ENCODE measurements at regions not wholly inside any gene's neighbourhood (a gene's known extent, or its start where the extent isn't known, plus 50 kb on each side); places are given as distances from the start of the nearest gene placed in this dataset.
"Not testable (repeated sequence)": the region's sequence is repeated elsewhere in the genome, so short reads cannot be mapped to it uniquely, and the experiment has no call there.

DNA sequence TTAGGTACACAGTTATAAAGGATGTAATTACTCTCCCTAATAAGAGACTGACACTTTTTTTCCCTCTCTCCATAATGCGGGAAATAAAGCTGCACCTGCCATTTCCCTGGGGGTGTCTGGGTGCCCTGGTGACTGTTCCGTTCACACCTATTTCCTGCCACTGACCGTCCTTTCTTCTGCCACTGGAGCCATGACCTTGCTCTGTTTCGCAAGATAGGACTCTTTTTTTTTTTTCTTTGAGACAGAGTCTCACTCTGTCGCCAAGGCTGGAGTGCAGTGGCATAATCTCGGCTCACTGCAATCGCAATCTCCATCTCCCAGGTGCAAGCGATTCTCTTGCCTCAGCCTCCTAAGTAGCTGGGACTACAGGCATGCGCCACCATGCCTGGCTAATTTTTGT is 66.1 kb upstream of the SERBP1 start:
- Histone ChIP-seq H3K27me3 (ENCODE audit: insufficient read depth, insufficient read length) (peaks cover 5% of the 10 kb centered on the region), H3K9ac (ENCODE audit: insufficient read length, low read depth) (no peak overlapping the region), H3K9me3 (ENCODE audit: insufficient read depth, low read length) (no peaks in the 10 kb centered on the region), H3K4me1 (ENCODE audit: insufficient read depth, insufficient read length) (no peaks in the 10 kb centered on the region), H3K4me3 (ENCODE audit: insufficient read length, low read depth) (no peak overlapping the region), H3K36me3 (ENCODE audit: insufficient read depth, insufficient read length, low read length) (no peaks in the 10 kb centered on the region)
- no peak for DNase-seq (ENCODE audit: low read depth, low spot score)
- TF ChIP-seq YY1 (IDR thresholded peaks at IDR 0.05; ENCODE audit: insufficient read depth, insufficient read length) (no peak), SUZ12 (IDR thresholded peaks at IDR 0.05; ENCODE audit: extremely low read depth, insufficient read depth, insufficient read length) (no peak), ZNF274 (IDR thresholded peaks at IDR 0.05; ENCODE audit: low read depth, low read length) (no peak)

DNA sequence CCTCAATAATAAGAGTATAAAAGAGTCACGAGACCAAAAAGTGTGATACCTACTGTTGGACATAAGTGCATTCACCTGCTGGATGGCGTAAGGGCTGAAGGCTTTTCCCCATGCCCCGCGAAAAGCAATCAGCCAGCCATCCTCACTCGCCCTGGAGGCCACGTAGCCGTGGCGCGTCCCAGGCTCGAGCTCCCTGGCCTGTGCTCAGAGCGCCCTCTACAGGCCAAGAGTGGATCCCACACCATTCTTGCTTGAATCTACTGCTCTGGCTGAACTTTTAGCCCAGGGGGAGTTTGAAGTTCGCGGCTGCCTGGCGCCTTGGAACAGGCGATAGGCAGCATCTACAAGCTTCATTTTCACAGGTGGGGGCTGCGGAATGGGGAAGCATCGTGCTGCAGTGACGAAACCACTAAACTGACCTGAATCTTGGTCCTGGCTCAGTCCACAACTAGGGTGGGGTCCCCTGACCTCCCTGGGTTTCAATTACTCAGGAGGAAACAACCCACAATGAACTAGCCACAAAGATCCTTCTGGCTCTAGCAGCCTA is 70.3 kb upstream of the SERBP1 start:
- Histone ChIP-seq H3K9ac (ENCODE audit: insufficient read length, low read depth) (peak overlapping the region; percentile 39), H3K4me1 (ENCODE audit: insufficient read depth, insufficient read length) (no peaks in the 10 kb centered on the region), H3K36me3 (ENCODE audit: insufficient read depth, insufficient read length, low read length) (no peaks in the 10 kb centered on the region), H3K4me3 (ENCODE audit: insufficient read length, low read depth) (no peak overlapping the region), H3K9me3 (ENCODE audit: insufficient read depth, low read length) (no peaks in the 10 kb centered on the region), H3K27me3 (ENCODE audit: insufficient read depth, insufficient read length) (peaks cover 5% of the 10 kb centered on the region)
- no peak for TF ChIP-seq YY1 (IDR thresholded peaks at IDR 0.05; ENCODE audit: insufficient read depth, insufficient read length)
- TF ChIP-seq ZNF274 (IDR thresholded peaks at IDR 0.05; ENCODE audit: low read depth, low read length) = no peak
- DNase-seq (ENCODE audit: low read depth, low spot score) = peak; percentile 97

DNA sequence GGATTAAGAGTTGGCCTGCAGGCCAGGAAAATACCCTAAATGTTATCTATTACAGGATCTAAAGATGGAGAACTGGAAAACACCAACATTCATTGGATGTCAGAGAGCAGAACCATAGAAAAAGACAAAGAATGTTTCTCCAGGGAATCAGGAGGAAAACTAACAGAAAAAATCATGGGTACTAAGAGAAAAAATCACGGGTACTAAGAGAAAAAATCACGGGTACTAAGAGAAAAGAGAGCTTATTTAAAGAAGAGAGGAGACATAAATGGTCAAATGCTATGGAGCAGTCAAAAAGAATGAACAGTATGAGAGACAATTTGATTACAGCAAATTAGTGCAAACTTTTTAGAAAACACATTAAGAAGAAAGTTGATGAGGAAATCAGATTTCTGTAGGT is 73.8 kb upstream of the SERBP1 start:
- H3K9ac ChIP-seq (ENCODE audit: insufficient read length, low read depth) = no peak overlapping the region
- H3K27me3 ChIP-seq (ENCODE audit: insufficient read depth, insufficient read length) = peaks cover 5% of the 10 kb centered on the region
- no peak overlapping the region for H3K4me3 ChIP-seq (ENCODE audit: insufficient read length, low read depth)
- H3K9me3 ChIP-seq (ENCODE audit: insufficient read depth, low read length) = peaks cover 9% of the 10 kb centered on the region
- H3K36me3 ChIP-seq (ENCODE audit: insufficient read depth, insufficient read length, low read length) = no peaks in the 10 kb centered on the region
- TF ChIP-seq YY1 (IDR thresholded peaks at IDR 0.05; ENCODE audit: insufficient read depth, insufficient read length) (no peak), SUZ12 (IDR thresholded peaks at IDR 0.05; ENCODE audit: extremely low read depth, insufficient read depth, insufficient read length) (no peak), ZNF274 (IDR thresholded peaks at IDR 0.05; ENCODE audit: low read depth, low read length) (no peak)
- H3K4me1 ChIP-seq (ENCODE audit: insufficient read depth, insufficient read length) = no peaks in the 10 kb centered on the region
- no peak for DNase-seq (ENCODE audit: low read depth, low spot score)

DNA sequence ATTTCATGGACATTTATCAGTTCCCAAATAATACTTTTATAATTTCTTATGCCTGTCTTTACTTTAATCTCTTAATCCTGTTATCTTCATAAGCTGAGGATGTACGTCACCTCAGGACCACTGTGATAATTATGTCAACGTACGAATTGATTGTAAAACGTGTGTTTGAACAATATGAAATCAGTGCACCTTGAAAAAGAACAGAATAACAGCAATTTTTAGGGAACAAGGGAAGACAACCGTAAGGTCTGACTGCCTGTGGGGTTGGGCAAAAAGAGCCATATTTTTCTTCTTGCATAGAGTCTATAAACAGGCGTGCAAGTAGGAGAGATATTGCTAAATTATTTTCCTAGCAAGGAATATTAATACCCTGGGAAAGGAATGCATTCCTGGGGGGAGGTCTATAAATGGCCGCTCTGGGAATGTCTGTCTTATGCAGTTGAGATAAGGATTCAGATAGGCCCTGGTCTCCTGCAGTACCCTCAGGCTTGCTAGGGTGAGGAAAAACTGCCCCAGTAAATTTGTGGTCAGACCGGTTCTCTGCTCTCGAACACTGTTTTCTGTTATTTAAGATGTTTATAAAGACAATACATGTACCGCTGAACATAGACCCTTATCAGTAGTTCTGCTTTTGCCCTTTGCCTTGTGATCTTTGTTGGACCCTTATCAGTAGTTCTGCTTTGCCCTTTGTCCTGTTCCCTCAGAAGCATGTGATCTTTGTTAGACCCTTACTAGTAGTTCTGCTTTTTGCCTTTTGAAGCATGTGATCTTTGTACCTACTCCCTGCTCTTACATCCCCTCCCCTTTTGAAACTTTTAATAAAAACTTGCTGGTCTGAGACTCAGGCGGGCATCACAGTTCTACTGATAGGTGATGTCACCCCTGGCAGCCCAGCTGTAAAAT is 83.4 kb upstream of the SERBP1 start:
- not testable (repeated sequence) for H3K9ac ChIP-seq (ENCODE audit: insufficient read length, low read depth); H3K4me3 ChIP-seq (ENCODE audit: insufficient read length, low read depth); H3K36me3 ChIP-seq (ENCODE audit: insufficient read depth, insufficient read length, low read length); H3K4me1 ChIP-seq (ENCODE audit: insufficient read depth, insufficient read length); DNase-seq (ENCODE audit: low read depth, low spot score)
- peaks cover 56% of the 10 kb centered on the region for H3K9me3 ChIP-seq (ENCODE audit: insufficient read depth, low read length)
- H3K27me3 ChIP-seq (ENCODE audit: insufficient read depth, insufficient read length) = peaks cover 22% of the 10 kb centered on the region

DNA sequence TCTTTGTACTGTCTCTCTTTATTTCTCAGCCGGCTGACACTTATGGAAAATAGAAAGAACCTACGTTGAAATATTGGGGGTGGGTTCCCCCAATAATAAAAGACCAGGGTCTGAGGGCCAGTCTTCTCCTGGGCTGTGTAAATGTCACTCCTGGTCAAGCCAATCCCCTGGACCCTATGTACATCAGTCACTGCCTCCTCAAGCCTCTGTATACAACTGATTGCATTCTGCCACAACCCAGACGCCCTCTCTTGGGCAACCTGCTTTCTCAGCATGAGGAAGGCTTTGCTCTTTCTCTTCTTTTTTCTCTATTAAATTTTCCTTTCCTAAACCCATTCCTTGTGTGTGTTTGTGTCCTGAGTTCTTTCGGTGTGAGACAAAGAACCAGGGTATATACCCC is 84.1 kb upstream of the SERBP1 start:
- Histone ChIP-seq H3K9me3 (ENCODE audit: insufficient read depth, low read length) (peaks cover 56% of the 10 kb centered on the region), H3K4me1 (ENCODE audit: insufficient read depth, insufficient read length) (no peaks in the 10 kb centered on the region), H3K36me3 (ENCODE audit: insufficient read depth, insufficient read length, low read length) (no peaks in the 10 kb centered on the region), H3K9ac (ENCODE audit: insufficient read length, low read depth) (no peak overlapping the region), H3K4me3 (ENCODE audit: insufficient read length, low read depth) (no peak overlapping the region), H3K27me3 (ENCODE audit: insufficient read depth, insufficient read length) (peaks cover 27% of the 10 kb centered on the region)
- no peak for DNase-seq (ENCODE audit: low read depth, low spot score)
- TF ChIP-seq YY1 (IDR thresholded peaks at IDR 0.05; ENCODE audit: insufficient read depth, insufficient read length) (no peak), ZNF274 (IDR thresholded peaks at IDR 0.05; ENCODE audit: low read depth, low read length) (no peak), SUZ12 (IDR thresholded peaks at IDR 0.05; ENCODE audit: extremely low read depth, insufficient read depth, insufficient read length) (no peak)

DNA sequence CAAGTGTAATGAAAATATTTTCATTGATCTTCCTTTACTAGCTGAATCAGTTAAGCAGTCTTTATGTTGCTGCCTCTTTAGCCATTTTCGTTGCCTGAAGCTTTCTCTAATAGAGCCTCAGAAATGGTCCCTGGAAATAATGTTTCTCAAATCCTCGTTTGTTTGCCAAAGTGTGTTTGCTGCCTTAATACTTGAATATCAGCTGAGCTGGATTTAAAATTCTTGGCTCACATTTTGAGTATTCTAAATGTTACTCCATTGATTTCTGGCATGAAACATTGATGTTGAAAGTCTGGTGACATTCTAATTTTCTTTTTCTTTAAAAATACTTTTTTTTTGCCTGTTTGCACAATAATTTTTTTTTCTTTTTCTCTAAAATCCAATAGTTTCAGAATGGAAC is 84.6 kb upstream of the SERBP1 start:
- Histone ChIP-seq H3K4me3 (ENCODE audit: insufficient read length, low read depth) (no peak overlapping the region), H3K27me3 (ENCODE audit: insufficient read depth, insufficient read length) (peaks cover 27% of the 10 kb centered on the region), H3K9ac (ENCODE audit: insufficient read length, low read depth) (no peak overlapping the region), H3K9me3 (ENCODE audit: insufficient read depth, low read length) (peaks cover 53% of the 10 kb centered on the region), H3K4me1 (ENCODE audit: insufficient read depth, insufficient read length) (no peaks in the 10 kb centered on the region), H3K36me3 (ENCODE audit: insufficient read depth, insufficient read length, low read length) (no peaks in the 10 kb centered on the region)
- TF ChIP-seq ZNF274 (IDR thresholded peaks at IDR 0.05; ENCODE audit: low read depth, low read length) (no peak), SUZ12 (IDR thresholded peaks at IDR 0.05; ENCODE audit: extremely low read depth, insufficient read depth, insufficient read length) (no peak), YY1 (IDR thresholded peaks at IDR 0.05; ENCODE audit: insufficient read depth, insufficient read length) (no peak)
- no peak for DNase-seq (ENCODE audit: low read depth, low spot score)

DNA sequence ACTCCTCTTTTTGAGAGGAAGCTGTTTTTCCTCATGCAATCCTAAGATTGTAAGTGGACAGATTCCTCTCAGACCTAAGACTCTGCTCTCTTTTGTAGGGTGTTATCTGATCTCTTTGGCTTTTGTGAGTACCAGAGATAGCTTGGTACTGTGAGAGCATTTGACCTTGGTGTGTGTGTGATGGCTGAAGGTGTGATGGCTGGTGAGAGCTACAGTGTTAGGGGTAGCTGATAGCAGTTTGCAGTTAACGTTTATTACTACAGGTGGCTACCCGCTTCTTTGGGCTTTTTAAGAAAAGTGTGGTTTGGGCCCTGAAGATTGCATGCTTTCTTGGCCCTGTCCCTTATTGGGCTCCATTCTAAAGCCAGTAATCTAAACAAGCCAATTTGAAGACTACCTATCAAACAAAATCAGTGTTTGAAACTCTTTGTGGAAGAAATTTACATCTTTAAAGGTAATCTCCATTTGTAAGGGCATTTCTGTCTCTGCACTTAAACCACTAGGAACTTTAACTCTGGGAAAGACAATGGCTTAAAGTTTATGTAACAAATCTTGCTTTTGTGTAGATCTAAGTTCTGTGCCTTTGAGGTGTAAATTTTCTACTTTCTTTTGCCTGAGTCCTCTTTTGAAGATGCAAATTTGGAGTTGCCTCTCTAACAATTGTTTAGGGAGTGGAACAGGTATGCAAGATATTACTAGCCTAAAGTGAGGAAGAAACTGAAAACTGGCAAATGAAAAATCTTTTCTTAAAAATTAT is 85.3 kb upstream of the SERBP1 start:
- no peak overlapping the region for H3K9ac ChIP-seq (ENCODE audit: insufficient read length, low read depth)
- H3K4me1 ChIP-seq (ENCODE audit: insufficient read depth, insufficient read length) = no peaks in the 10 kb centered on the region
- peaks cover 27% of the 10 kb centered on the region for H3K27me3 ChIP-seq (ENCODE audit: insufficient read depth, insufficient read length)
- TF ChIP-seq SUZ12 (IDR thresholded peaks at IDR 0.05; ENCODE audit: extremely low read depth, insufficient read depth, insufficient read length) (no peak), YY1 (IDR thresholded peaks at IDR 0.05; ENCODE audit: insufficient read depth, insufficient read length) (no peak), ZNF274 (IDR thresholded peaks at IDR 0.05; ENCODE audit: low read depth, low read length) (no peak)
- peaks cover 53% of the 10 kb centered on the region for H3K9me3 ChIP-seq (ENCODE audit: insufficient read depth, low read length)
- peak; percentile 92 for DNase-seq (ENCODE audit: low read depth, low spot score)
- H3K36me3 ChIP-seq (ENCODE audit: insufficient read depth, insufficient read length, low read length) = no peaks in the 10 kb centered on the region
- H3K4me3 ChIP-seq (ENCODE audit: insufficient read length, low read depth) = no peak overlapping the region

Data from NT2/D1 (cell line).